GM18511 (cell line): ENCODE measurements at regions not wholly inside any gene's neighbourhood (a gene's known extent, or its start where the extent isn't known, plus 50 kb on each side); places are given as distances from the start of the nearest gene placed in this dataset.

Experiments
- ATAC-seq: cut with Tn5 transposase; IDR thresholded peaks from one replicate; pipeline ENCODE4 v1.9.1; 2021; ENCODE audit warnings: mild to moderate bottlenecking, moderate library complexity; ENCODE audit not compliant: unreplicated experiment

DNA sequence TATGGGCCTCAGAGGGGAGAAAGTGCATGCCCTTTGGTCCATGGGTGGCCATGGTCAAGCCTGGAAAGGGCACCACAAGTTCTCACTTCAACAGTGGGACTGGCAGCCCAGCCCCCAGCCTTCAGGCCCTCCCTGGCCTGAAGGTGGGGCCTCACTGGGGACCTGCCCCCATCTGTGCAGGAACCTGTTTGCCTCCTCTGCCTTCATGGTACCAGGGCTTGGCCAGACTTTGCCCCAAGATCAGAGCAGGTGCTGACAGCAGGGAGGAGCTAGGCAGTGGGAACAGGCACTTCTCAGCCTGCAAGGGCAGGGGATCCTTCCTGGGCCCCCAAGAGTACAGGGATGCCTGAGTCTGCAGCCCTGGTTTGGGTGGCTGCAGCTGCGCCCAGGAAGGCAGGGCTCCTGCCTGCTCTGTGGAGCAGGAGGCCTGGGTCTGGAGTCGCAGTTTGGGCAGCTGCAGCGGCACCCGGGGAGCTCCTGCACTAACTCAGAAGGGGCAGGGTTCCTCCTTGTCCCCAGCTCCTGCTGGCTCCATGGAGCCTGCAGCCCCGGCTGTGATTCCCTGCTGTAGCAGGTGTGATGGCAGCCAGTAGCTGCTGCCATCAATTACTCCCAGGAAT is 460.1 kb upstream of the NCAM2 start:
- ATAC-seq = no peak

DNA sequence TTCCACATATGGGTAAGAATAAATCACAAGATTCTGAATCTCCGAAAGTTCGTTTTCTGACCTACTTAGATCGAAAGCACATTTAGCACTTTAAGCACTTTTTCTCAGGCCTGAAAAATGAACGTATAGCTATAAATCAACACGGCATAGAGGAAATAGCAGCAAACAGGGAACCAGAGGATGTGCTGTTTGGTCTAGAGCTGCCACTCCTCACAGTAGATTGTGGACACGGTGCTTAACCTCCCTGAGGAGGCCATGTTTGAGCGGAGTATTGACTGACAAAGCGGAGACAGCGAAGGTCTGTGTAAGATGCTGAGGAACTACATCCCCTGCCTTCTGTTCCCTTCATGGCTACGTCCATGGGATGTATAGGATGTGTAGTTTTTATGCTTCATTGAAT is 452.8 kb upstream of the NCAM2 start:
- no peak for ATAC-seq

DNA sequence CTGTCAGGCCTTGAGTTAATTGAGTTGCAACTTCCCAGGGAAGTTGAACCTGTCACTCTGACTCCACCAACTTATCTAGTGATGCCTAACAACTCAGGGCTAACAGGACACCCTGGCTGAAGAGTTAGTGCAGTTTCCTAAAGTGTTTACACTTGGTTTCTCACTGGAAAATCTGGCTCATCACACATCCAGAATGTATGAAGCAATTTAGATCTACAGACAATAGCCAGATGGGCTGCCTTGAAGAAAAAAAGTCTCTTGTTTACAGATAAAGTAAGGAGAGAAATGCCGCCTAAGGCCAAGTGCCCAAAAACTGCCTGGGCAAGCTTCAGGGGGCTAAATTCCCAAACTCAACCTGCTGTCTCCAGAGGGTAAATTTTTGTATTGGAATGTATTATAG is 446.3 kb upstream of the NCAM2 start:
- no peak for ATAC-seq

DNA sequence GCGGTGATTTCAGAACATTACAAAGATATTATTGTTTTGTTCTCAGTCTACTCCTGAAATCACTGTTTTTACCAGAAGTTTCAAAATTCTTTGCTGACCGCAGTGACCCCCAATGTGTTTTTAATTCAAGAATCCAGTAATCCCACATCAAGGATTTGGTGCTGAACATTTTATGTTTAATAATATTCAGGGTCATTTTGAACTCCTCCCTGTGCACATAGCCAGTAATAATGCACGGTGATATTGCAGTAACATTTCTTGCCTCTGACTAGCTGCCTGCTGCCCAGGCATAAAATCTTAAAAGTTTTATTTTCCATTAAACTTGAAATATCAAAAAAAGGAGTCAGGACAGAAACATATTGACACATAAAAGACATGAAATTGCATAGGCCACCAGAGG is 443.4 kb upstream of the NCAM2 start:
- no peak for ATAC-seq

DNA sequence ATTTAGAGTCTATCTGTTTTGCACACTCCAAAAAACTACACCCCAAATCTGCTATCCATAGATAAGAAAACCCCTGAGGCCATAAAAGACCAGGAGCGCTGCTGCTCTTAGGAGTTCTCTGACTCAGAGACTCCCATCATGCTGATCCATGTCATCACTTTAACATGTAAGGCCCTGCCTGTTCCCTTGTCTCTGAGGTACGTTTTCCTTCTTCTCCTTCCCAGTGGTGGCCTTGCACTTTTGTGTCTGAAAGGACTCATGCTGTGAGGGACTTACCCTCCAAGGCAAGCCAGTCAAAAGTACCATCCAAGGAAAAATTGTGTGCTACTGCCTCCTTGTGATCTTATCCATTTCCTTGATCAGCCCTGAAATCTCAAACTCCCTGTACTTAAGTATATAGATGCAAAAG is 427.4 kb upstream of the NCAM2 start:
- ATAC-seq = no peak

DNA sequence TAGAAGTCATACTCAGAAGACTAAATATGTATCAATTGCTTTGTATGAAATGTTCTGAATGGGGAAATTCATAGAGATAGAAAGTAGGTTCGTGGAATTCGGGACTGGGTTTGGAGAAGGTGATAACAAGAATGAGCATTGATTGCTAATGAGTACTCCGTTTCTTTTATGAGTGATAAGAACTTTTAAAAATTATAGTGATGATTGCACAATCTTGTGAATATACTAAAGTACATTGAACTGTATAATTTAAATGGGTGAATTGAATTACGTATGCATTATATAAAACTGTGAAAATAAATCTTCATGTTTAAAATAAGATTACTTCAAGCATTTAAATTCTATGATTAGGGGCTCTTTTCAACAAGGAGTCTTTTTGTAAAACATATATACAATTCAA is 425.6 kb upstream of the NCAM2 start:
- no peak for ATAC-seq

DNA sequence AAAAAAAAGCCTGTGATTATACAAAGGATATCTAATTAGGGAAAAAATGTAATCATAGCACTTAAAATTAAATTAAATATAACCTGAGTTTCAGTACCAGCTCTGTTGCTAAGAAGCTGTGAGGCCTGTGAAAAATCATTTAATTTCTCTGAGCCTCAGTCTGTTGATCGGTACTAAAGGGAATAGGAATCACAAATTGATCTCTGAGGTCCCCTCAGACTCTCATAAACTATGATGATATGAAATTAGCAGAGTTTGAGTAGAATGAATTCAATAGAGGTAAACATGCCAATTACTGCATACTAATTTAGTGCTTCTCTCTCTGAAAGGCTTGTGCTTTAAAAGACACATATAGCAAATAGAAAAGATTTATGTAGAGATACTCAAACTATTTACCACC is 416.8 kb upstream of the NCAM2 start:
- no peak for ATAC-seq

DNA sequence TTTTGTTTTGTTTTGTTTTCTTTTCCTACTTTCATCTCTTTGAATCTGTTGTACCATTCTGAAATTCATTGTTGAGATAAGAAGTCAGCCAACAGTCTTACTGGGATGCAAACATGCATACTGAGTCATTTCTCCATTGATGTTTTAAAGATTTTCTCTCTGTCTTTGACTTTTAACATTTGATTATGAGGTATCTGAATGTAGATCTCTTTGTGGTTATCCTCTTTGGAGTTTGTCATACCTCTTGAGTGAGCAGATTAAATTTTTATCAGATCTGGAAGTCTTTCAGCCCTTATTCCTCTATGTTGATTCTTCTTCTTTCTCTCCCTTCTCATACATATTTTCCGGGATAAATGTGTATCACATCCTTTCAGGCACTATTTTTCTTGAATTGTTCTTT is 406.9 kb upstream of the NCAM2 start:
- no peak for ATAC-seq

DNA sequence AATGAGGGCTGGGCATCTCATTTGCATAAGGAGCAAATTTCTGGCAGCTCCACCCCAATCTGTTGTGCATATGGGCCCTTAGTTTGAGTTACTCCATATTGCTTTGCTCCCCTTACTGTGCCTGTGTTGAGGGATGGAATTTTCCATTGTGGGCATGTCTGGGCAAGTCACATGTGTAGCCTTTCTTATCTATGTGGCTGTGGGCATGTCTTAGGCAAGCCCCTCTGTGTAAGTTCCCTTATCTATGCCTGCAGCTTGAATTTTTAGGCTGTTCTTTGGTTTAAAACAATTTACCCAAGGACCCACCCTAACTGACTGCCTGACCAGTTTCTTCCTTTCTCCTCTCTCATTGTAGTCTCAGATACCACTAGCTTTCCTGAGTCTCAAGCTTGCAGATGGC is 405.7 kb upstream of the NCAM2 start:
- ATAC-seq = no peak

DNA sequence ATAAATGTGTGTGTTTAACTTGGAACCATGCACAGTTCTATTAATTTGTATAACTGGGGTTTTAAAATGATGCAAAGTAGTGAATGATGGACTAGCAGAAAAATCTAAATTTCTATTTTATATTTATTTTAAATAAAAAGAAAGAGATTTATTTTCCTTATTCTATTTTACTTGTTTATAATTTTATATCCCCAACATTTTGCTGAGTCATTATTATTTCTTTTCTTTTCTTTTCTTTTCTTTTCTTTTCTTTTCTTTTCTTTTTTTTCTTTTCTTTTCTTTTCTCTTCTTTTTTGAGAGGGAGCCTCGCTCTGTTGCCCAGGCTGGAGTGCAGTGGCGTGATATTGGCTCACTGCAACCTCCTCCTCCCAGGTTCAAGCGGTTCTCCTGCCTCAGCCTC is 395.0 kb upstream of the NCAM2 start:
- ATAC-seq = no peak

DNA sequence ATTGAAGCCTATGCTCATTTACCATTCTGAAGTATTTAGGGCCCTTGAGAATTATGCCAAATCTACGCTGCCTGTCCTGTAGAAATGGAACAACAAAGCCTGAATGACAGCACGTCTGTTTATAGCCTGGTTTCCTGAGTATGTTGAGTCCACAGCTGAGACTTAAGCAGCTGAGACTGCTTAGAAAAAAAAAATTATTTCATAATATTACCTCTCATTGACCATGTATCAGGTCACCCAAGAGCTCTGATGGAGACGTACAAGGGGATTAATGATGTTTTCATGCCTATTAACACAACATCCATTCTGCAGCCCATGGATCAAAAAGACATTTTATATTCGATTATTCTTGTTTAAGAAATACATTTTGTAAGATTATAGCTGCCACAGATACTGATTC is 387.2 kb upstream of the NCAM2 start:
- ATAC-seq = no peak

DNA sequence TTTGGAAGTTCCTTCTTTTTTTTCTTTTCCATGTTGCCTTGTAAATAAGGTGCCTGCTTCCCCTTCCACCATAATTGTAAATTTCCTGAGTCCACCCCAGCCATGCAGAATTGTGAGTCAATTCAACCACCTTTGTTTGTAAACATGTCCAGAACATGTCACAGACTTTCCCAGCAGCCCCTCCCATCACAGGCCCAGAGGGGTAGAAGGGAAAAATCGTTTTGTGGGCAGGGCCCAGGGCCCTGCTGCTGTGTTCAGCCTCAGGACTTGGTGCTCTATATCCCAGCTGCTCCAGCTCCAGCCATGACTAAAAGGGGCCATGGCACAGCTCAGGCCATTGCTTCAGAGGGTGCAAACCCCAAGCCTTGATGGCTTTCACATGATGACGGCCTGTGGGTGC is 384.6 kb upstream of the NCAM2 start:
- ATAC-seq = no peak

DNA sequence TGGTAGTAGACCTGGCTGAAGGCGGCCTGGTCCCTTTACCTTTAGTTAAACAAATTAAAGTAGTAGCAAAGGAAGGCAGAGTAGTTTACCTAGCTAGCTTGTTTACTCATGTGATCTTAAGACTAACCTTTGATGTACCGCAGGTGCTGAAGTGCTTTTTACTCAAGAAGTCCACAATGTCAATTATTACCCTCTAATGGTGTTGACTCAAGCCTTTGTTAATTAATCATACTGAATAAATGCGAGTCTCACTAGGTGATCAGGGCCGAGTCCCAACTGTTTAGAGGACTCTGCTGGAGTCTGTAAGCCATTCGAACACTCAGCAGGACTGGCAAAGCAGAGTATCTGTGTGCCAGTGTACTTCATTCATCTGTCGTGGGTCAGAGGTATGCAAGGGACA is 381.1 kb upstream of the NCAM2 start:
- no peak for ATAC-seq

DNA sequence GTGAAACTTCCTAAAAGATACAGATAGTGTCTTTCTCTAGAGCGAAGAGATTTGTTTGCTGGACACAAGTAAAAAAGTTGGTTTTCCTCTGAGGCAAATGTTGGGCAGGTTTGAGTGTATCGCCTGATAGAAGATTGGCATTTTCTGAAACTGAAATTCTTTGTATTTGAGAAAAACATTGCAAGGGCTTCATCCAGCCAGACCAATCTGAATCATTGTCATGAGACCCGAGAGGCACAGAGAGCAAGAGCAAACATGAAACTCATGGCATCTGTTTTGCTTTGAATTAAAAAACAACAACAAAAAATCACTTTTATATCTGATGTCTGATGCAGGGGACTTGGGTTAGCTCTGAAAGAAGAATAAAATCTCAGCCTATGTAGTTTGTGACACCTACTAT is 379.3 kb upstream of the NCAM2 start:
- ATAC-seq = no peak

DNA sequence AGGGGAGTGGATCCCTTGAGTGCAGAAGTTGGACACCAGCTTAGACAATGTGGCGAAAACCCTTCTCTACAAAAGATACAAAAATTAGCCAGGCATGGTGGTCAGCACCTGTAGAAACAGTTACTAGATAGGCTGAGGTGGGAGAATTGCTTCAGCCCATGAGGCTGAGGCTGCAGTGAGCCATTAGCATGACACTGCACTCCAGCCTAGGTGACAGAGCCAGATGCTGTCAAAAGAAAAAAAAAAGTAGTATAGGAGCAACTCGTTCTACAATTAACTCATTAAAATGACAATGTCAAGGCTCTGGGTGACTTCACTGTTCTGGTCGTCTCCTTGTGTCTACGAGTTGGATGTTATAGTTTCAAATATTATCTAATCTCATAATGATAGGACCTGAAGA is 370.6 kb upstream of the NCAM2 start:
- no peak for ATAC-seq

DNA sequence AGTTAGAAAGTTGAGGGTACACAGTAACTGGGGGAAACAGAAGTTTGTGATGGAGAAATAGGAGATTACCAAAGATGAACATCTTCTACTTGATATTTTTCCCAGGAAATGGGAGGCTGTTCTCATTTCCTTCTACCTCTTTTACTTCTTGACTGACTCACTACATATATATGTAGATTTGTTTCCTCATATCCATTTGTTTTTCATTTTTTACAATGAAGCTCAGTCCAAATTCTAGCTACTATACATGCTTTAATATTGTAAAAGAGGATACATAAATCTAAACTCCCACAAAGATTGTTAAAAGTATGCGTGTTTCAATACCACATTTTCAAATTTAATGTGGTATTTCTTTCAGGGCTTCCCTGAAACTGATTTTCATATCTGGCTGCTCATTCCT is 366.6 kb upstream of the NCAM2 start:
- no peak for ATAC-seq

DNA sequence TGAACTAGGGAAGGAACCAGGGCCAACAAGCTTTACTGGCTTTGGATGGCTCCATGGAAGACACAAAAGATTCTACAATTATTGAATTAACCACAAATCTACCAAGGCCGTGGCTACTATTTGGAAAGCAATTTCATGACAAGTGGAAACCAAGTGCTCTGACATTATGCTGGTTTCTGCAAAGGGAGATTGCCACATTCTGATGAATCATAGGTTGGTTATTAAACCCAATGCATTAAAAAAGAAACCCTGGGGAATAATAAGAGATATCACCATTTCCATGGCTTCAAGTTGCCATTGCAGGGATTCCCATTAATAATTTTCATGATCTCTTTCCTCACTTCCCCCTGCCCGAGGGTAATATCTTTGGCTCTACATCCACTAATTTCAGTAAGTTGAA is 359.2 kb upstream of the NCAM2 start:
- ATAC-seq = no peak

DNA sequence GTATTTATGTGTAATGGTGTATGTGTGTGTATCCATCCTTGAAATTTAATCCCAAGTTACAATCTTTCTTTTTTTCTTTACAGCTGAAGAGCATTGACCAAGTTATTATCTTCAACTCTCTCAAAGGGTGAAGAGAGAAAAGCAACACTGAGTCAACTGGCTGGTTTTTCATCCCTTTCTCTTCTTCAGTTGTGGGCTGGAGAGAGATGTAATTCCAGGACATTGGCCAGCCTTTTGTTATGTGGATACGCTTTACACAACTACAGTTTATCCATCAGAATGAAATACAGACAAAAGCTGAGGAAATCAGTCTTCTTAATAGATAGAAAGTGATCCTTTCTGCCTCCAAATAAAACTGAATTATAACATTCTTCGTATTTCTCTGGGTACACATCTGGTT is 357.0 kb upstream of the NCAM2 start:
- ATAC-seq = no peak

DNA sequence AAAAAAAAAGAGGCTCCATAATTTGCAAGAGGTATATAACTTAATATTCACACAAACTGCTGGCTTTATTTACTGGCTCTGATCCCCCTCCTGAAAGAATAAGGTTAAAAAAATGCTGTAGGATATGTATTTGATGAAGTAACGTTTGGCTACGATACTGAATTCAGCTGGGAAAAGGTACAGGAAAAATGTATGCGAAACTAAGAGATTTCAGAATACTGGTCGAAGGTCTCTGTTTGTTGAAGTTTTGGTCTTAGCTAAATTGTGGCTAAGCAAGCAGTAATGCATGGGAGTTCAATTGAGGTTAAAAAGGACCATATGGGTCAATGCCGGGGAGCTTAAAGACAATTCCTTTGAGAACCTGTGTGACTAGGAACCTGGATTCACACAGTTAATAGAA is 355.5 kb upstream of the NCAM2 start:
- no peak for ATAC-seq

DNA sequence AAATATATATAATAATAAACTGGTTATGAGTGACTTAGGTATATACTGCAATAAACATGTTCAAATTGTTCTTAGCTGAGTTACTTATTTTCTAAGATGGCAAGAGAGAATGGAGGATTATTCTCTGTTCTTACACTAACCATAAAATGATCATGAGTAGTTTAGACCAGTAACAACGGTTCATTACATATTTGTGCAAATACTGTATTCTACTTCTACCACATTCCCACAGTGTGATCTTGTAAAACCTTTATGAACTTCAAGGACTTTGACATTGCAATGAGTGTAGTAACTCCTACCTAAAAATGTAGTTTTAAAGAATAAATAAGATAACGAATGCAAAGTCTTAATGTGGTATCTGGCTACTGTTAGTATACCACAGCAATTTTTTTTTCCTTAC is 353.7 kb upstream of the NCAM2 start:
- no peak for ATAC-seq

DNA sequence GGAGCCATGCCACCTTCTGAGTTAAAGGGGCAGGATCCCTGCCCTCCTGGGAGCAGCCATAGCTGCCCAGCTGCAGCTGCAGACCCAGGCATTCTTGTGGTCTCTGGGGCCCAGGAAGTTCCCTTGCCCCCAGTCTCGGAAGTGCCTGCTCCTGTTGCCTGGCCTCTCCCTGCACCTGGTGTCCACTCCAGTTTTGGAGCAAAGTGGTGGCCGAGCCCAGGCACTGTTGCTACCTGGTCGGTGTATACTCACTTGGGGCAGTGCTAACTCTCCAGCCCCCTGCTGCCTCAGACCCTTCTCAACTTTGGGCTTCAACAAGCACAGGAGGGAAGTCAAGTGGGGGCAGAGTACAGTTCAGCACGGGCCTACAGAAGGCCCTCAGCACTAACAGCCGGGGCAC is 352.9 kb upstream of the NCAM2 start:
- ATAC-seq = no peak

DNA sequence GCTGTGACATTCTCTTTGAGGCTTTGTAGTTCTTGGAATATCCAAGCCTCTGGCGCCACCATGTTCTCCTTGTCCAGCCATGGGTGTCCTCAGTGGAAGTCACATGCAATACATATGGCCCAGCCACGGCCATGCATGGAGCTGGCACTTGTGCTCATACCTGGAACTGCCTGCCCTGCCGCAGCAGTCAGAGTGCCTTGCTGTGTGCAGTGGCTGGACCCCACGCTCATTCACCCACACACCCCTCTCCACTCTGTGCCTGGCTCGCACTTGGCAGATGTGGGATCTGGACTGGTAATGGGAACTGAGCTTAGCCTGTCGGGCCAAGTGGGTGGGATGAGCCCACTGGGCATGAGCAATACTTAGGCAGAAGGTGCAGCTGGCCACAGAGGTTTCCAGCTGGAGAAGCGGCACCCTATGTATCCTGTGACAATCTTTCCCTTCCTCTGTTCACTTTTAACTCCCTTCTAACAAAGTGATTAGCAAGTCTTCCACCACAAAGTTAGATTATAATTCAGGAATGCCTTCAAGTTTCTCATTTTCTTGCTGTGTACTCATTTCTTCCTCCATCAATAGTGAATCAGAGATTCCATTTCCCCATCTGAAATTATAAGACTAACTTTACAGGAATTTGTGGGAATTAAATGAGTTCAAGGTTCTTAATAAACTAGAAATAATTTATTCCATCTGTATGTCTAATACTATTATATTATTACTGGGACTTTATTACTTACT is 351.6 kb upstream of the NCAM2 start:
- no peak for ATAC-seq

DNA sequence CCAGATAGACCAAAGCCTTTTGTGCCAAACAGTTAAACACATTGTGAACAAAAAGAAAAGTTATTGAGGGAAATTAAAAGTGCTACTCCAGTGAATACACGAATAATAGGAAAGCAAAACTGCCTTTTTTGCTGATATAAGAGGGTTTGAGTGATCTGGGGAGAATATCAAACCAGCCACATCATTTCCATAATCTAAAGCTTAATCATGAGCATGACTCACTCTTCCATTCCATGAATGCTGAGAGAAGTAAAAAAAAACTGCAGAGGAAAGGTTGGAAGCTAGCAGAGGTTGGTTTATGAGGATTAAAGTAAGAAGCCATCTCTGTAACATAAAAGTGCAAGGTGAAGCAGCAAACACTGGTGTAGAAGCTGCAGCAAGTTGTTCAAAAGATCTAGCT is 350.6 kb upstream of the NCAM2 start:
- no peak for ATAC-seq
